Skeletal muscle tissue (tissue), 3 donors: ENCODE measurements at regions not wholly inside any gene's neighbourhood (a gene's known extent, or its start where the extent isn't known, plus 50 kb on each side); places are given as distances from the start of the nearest gene placed in this dataset.

Source experiments
- H3K27ac ChIP-seq: one replicate; pipeline ENCODE4 v1.7.0; 2013; ENCODE audit warnings: mild to moderate bottlenecking, low read depth, low read length, inconsistent platforms
- H3K27me3 ChIP-seq, 3 donors: one replicate each; pipeline ENCODE4 v1.7.0; 2013; ENCODE audit warnings: low read length in 3 of 3; ENCODE audit not compliant: control insufficient read depth in 3 of 3, insufficient read depth in 3 of 3
- H3K36me3 ChIP-seq, 3 donors: one replicate each; pipeline ENCODE4 v1.7.0; 2013; ENCODE audit warnings: low read length in 3 of 3; ENCODE audit not compliant: control insufficient read depth in 3 of 3, insufficient read depth in 3 of 3
- H3K4me1 ChIP-seq, 3 donors: one replicate each; pipeline ENCODE4 v1.7.0; 2013; ENCODE audit warnings: low read length in 3 of 3, mild to moderate bottlenecking in 3 of 3; ENCODE audit not compliant: control insufficient read depth in 3 of 3, insufficient read depth in 3 of 3
- H3K4me3 ChIP-seq, 3 donors: one replicate each; pipeline ENCODE4 v1.7.0; 2013; ENCODE audit warnings: low read length in 3 of 3
- H3K9ac ChIP-seq, 3 donors: one replicate each; pipeline ENCODE4 v1.7.0; 2013; ENCODE audit warnings: low read length in 3 of 3, mild to moderate bottlenecking in 3 of 3, moderate library complexity in 2 of 3, low read depth in 1 of 3
- H3K9me3 ChIP-seq, 3 donors: one replicate each; pipeline ENCODE4 v1.7.0; 2013; ENCODE audit warnings: low read length in 3 of 3; ENCODE audit not compliant: control insufficient read depth in 3 of 3
- donor health status: Osteomylitis.

DNA sequence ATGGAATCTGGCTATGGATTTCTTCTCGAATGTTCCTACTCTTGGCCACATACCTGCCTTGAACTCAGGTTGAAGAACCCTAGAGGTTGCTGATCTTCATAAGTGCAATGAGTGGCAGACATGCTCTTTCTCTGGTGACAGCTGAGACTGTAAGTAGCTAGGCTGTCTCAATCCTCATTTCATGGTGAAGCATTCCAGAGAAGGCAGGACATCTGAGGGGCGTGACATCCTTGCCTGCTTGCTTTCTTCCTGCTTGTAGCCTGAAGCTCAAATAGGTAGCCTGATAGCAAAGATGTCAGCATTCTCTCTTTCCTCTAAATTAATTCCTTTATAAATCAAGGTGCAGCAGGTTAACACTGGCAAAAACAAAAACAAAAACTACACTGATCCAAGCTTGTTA, 114.6 kb upstream of the MAGI3 start:
- Histone ChIP-seq H3K27ac (no peak overlapping the region), H3K27me3 (peaks cover 0 to 3% (median 3%) of the 10 kb centered on the region in 3 donors), H3K36me3 (no peaks in the 10 kb centered on the region), H3K9me3 (no peaks in the 10 kb centered on the region), H3K4me3 (no peak overlapping the region), H3K9ac (no peak overlapping the region), H3K4me1 (no peaks in the 10 kb centered on the region)

DNA sequence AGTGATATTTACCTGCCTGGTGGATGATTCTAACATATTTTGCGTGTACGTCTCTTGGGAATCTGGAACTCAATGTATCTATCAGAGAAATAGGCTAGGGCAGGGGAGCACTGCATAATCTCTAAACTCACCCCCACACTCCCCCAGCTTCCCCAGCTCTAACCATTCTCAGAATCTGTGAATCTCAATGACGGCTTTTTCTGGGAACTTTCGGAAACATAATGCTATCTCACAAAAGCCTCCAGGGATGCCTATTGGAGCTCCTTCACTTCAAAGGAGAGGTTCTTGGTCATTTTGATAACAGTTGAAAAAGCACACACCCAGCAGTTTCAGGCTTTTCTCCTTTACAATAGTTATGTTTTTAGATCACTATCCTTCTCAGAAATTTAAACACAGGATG, 113.8 kb upstream of the MAGI3 start:
- Histone ChIP-seq H3K27me3 (peaks cover 0 to 3% (median 3%) of the 10 kb centered on the region in 3 donors), H3K9me3 (no peaks in the 10 kb centered on the region), H3K4me1 (no peaks in the 10 kb centered on the region), H3K4me3 (no peak overlapping the region), H3K27ac (no peak overlapping the region), H3K36me3 (no peaks in the 10 kb centered on the region), H3K9ac (no peak overlapping the region)

DNA sequence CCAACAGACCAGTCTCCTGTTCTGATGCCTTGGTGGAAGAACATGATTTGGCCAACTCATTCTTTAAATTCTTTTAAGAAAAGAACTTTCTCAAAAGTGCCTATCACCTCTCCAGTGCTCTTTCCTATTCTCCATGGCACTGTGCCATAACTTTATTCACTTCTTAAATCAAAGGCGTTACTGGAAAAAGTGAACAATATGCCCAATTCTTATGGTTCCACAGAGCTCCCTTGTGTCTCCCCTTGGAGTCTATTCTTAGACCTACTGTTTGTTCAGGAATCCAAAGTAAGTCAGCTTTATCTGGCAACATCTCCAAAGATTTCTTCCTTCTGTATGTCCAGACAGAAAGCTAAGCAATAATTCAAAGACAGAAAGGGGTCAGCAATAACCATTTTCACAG, 111.9 kb upstream of the MAGI3 start:
- H3K9me3 ChIP-seq = no peaks in the 10 kb centered on the region

DNA sequence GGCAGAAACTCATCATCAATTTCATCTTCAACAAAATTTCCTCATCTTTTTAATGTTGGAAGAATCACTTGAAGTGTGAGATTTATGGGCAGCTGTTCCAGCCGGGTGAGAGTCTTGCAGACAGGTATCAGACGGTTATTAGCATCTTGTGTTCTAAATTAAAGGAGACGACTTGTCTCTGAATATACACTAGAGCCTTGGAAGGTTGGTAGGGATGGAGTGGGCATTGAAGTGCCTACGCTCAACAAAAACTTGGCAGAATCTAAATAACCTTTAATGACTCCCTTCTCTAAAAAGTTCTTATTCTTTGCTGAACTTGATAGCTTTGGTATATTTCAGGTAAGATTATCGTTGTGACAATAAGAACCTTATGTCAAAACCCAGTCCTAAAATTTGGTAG, 111.5 kb upstream of the MAGI3 start:
- Histone ChIP-seq H3K27me3 (no peaks in the 10 kb centered on the region), H3K27ac (no peak overlapping the region), H3K36me3 (no peaks in the 10 kb centered on the region), H3K4me1 (no peaks in the 10 kb centered on the region), H3K9me3 (no peaks in the 10 kb centered on the region), H3K9ac (no peak overlapping the region), H3K4me3 (no peak overlapping the region)

More for the DNA sequence above, 111.9 kb upstream of the MAGI3 start:
- no peak overlapping the region for H3K9ac ChIP-seq
- no peaks in the 10 kb centered on the region for H3K27me3 ChIP-seq
- no peaks in the 10 kb centered on the region for H3K36me3 ChIP-seq
- no peak overlapping the region for H3K27ac ChIP-seq
- no peaks in the 10 kb centered on the region for H3K4me1 ChIP-seq
- H3K4me3 ChIP-seq = no peak overlapping the region

DNA sequence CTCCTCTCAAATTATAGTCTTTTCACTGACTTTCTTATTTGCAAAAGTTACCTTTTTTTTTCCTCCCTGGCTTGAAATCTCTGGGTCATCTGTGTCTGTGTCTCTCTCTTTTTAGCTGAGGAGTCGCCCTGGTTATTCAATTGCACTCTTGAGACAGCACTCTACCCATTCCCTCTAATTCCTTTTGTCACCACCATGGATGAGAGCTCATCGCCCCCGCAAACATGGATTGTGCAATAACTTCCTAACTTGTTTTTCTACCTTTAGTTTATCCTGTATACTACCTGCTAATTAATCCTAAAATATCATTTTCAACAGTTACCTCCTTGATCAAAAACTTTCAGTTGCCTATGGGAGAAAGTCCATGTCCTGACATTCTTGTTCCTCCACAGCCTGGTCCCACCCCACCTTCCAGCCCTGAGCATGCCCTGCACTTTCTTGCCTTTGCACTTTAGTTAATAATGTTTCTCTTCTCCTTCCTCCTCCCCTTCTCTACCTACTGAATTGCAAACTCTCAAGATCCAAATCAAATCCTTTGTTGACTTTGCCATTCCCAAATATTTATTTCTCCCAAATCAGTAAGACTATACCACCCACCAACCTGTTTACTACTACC, 110.4 kb upstream of the MAGI3 start:
- Histone ChIP-seq H3K4me3 (no peak overlapping the region), H3K36me3 (no peaks in the 10 kb centered on the region), H3K4me1 (no peaks in the 10 kb centered on the region), H3K27ac (no peak overlapping the region), H3K9me3 (no peaks in the 10 kb centered on the region), H3K27me3 (no peaks in the 10 kb centered on the region), H3K9ac (no peak overlapping the region)

DNA sequence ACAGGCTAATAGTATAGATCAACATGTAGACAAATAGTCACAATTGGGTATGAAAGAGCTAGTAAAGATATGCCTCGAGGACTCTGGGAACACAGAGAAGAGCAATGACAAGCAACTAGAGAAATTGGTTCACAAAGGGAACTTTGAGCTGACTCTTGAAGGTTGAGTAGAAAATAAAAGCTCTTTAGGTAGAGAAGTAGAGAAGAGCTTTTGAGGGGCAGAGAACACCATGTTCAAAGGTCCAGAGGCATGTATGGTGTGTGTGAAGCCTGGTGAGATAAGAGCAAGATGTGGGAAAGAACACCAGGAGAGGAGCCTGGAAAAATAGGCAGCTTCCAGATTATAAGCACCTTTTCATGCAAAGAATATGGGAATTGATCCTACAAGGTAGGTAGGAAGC, 109.7 kb upstream of the MAGI3 start:
- H3K4me3 ChIP-seq = no peak overlapping the region
- H3K9me3 ChIP-seq = no peaks in the 10 kb centered on the region
- H3K27me3 ChIP-seq = no peaks in the 10 kb centered on the region
- no peak overlapping the region for H3K27ac ChIP-seq
- no peak overlapping the region for H3K9ac ChIP-seq
- no peaks in the 10 kb centered on the region for H3K36me3 ChIP-seq
- no peaks in the 10 kb centered on the region for H3K4me1 ChIP-seq

DNA sequence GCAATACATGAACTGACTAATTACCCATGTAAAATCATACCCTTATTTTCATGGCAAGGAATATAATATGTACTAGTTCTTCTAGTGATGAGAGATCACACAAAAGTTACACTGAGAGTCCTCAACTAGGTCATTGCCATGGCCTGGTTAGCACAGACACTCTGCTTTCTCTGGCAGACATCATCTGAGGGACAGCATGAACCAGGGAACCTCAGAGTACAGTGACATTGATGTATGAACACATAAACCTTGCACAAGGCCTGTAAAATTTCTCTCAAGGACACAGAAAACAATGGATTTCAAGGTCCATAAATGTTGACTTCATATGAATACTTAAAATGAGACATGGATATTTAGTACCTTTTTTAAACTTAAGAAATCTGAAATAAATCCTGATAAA, 108.8 kb upstream of the MAGI3 start:
- no peak overlapping the region for H3K4me3 ChIP-seq
- H3K27ac ChIP-seq = no peak overlapping the region
- H3K36me3 ChIP-seq = no peaks in the 10 kb centered on the region
- H3K27me3 ChIP-seq = no peaks in the 10 kb centered on the region
- H3K9ac ChIP-seq = no peak overlapping the region
- H3K4me1 ChIP-seq = no peaks in the 10 kb centered on the region
- H3K9me3 ChIP-seq = no peaks in the 10 kb centered on the region

DNA sequence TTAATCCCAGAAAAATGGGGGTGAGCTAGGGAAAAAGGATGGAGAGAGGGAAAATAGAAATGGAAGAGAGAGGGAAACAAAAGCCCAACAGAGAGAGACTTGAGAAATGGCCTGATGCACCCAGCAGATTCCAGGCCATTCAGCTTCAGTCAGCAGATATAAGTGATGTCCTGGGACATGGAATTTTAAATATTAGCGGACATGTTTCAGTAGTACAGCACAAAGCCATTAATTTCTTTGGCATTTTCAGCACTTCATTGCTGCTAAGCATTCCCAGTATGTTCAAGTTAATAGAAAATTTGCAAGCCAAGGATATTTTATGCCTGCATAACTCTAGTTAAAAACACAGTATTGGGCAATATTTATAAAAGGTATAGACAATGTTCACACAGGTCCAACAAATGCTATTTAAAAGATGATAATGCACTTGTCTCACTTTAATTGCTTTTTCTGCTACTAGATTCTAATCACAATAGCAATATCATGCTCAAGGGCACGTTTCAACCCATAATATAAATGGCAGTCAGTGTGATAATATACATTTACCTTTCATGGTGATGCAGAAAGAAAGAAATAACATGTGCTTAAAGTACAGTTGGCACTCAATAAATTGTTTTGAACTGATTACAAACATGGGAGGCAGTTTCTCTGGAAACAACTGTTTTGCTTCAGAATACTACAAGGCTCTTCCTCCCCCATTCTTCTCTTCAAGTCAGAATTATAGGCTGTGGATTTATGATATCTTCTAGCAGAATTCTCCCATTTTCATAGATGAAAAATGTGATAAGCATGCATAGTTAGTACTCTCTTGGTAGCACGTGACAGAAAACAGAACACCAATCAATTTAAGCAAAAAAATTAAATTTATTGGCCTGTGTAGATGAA, 108.1 kb upstream of the MAGI3 start:
- H3K4me3 ChIP-seq = no peak overlapping the region
- H3K36me3 ChIP-seq = no peaks in the 10 kb centered on the region
- H3K9ac ChIP-seq = no peak overlapping the region
- H3K27me3 ChIP-seq = no peaks in the 10 kb centered on the region
- H3K27ac ChIP-seq = no peak overlapping the region
- H3K9me3 ChIP-seq = no peaks in the 10 kb centered on the region
- H3K4me1 ChIP-seq = no peaks in the 10 kb centered on the region

DNA sequence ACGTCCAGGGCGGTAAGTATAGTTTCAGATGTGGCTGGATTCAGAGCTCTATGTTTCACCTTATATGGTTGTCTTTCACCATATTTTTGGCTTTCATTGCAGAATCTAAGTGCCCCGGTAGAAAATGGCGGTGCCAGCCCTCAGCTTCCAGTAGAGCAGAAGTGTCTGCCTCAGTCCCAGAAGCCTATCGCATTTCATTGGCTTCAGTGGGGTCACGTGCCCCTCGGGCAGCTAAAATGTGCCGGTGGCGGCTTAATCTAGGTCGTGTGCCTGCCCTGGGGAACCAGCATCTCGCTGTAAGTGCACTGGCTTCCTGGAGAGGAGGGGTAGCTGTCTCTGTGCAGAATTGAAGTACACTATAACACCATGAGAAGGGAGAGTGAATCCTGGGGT, 107.4 kb upstream of the MAGI3 start:
- Histone ChIP-seq H3K4me1 (no peaks in the 10 kb centered on the region), H3K27me3 (no peaks in the 10 kb centered on the region), H3K4me3 (no peak overlapping the region), H3K9ac (no peak overlapping the region), H3K36me3 (no peaks in the 10 kb centered on the region), H3K27ac (no peak overlapping the region), H3K9me3 (no peaks in the 10 kb centered on the region)

DNA sequence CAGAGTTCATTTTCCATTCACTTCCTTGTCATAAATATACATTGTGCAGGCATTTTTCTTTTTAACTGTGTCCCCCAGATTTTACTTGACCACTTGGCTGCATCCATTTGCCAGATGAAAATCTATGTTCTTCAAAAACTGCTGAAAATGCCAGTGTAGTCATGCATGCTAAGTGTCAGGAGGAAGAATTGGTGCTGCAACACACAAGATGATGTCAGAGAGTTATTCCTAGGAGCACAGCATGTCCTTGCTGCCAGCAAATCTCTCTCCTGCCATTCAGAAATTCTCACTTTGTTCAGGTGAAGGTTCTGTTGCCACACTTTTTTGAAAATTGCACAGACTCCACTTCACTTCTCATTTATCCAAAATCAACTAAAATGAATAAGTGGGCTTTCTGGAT, 106.4 kb upstream of the MAGI3 start:
- no peaks in the 10 kb centered on the region for H3K9me3 ChIP-seq
- no peak overlapping the region for H3K9ac ChIP-seq
- no peak overlapping the region for H3K4me3 ChIP-seq
- no peak overlapping the region for H3K27ac ChIP-seq
- H3K4me1 ChIP-seq = no peaks in the 10 kb centered on the region
- H3K27me3 ChIP-seq = no peaks in the 10 kb centered on the region
- no peaks in the 10 kb centered on the region for H3K36me3 ChIP-seq
